ENCODE measurements at regions not wholly inside any gene's neighbourhood (a gene's known extent, or its start where the extent isn't known, plus 50 kb on each side); places are given as distances from the start of the nearest gene placed in this dataset.

GRCh38 chr1:30192969-30193630 is 530.3 kb downstream of the MATN1 start:
- H3K27ac ChIP-seq (ENCODE audit: low read depth, low read length) = no peak overlapping the region
- H3K27me3 ChIP-seq (ENCODE audit: insufficient read depth, low read length) = peaks cover 10% of the 10 kb centered on the region; the same call in 1 of the 2 replicates
- DNase-seq (ENCODE audit: low read depth, low spot score) = no peak
- peaks cover 5 to 11% of the 10 kb centered on the region in 2 experiments; a peak in 3 of 4 replicates for H3K4me1 ChIP-seq (ENCODE audit: control insufficient read depth in 1 of 2, insufficient read depth in 2 of 2, low read length in 2 of 2)
- CTCF ChIA-PET = no interaction called here
- no peaks in the 10 kb centered on the region for H4K20me1 ChIP-seq (ENCODE audit: insufficient read depth)
- H3K9me3 ChIP-seq (ENCODE audit: control insufficient read depth in 1 of 2, insufficient read depth in 1 of 2, low read depth in 1 of 2, low read length in 2 of 2) = no peaks in the 10 kb centered on the region
- TF ChIP-seq EGR1 (IDR thresholded peaks at IDR 0.05; ENCODE audit: low read depth) = no peak
- TF ChIP-seq JUND (IDR thresholded peaks at IDR 0.05) = no peak
- TF ChIP-seq, protein P1, sequence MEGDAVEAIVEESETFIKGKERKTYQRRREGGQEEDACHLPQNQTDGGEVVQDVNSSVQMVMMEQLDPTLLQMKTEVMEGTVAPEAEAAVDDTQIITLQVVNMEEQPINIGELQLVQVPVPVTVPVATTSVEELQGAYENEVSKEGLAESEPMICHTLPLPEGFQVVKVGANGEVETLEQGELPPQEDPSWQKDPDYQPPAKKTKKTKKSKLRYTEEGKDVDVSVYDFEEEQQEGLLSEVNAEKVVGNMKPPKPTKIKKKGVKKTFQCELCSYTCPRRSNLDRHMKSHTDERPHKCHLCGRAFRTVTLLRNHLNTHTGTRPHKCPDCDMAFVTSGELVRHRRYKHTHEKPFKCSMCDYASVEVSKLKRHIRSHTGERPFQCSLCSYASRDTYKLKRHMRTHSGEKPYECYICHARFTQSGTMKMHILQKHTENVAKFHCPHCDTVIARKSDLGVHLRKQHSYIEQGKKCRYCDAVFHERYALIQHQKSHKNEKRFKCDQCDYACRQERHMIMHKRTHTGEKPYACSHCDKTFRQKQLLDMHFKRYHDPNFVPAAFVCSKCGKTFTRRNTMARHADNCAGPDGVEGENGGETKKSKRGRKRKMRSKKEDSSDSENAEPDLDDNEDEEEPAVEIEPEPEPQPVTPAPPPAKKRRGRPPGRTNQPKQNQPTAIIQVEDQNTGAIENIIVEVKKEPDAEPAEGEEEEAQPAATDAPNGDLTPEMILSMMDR (IDR thresholded peaks at IDR 0.05 in 2 of 3, conservative IDR thresholded peaks at IDR 0.05 in 1 of 3; ENCODE audit: borderline replicate concordance in 1 of 3, insufficient read depth in 1 of 3, low read depth in 2 of 3, low read length in 2 of 3) = no peak
- TF ChIP-seq SIN3A (IDR thresholded peaks at IDR 0.05; ENCODE audit: low read depth) = no peak
- TF ChIP-seq ATF3 (IDR thresholded peaks at IDR 0.05) = no peak
- TF ChIP-seq SP1 (IDR thresholded peaks at IDR 0.05; ENCODE audit: low read depth) = no peak
- no peak for TF ChIP-seq ELF1 (IDR thresholded peaks at IDR 0.05; ENCODE audit: borderline replicate concordance, low read depth)
- TF ChIP-seq EZH2 (IDR thresholded peaks at IDR 0.05) = no peak
- TF ChIP-seq EZH2phosphoT487 (IDR thresholded peaks at IDR 0.05; ENCODE audit: borderline replicate concordance) = no peak
- no peak for TF ChIP-seq REST (IDR thresholded peaks at IDR 0.05; ENCODE audit: low read depth)
- TF ChIP-seq ZFX (IDR thresholded peaks at IDR 0.05) = no peak
- H3K9me2 ChIP-seq (ENCODE audit: insufficient read depth) = no peaks in the 10 kb centered on the region
- H3K4me2 ChIP-seq (ENCODE audit: low read length) = no peak overlapping the region
- no TSS peak for BruUV-seq (replicated peaks)
- no peak overlapping the region for H3K4me3 ChIP-seq (replicated peaks in 1 of 2; ENCODE audit: low read depth in 1 of 2, low read length in 2 of 2)
- H3K9ac ChIP-seq (ENCODE audit: low read length) = no peak overlapping the region
- H3K36me3 ChIP-seq (ENCODE audit: control insufficient read depth in 1 of 2, insufficient read depth in 2 of 2, low read length in 2 of 2) = no peaks in the 10 kb centered on the region
- no peaks in the 10 kb centered on the region for H3K79me2 ChIP-seq (ENCODE audit: insufficient read depth, low read length)
- POLR2A ChIA-PET = no interaction called here
- RAD21 ChIA-PET (ENCODE audit: low non-redundant PET in 1 of 2, low total read pairs in 2 of 2, uncharacterized antibody in 2 of 2, unreplicated experiment in 2 of 2) = no interaction called here
- ATAC-seq = no peak
- no peak overlapping the region for H2AFZ ChIP-seq (ENCODE audit: low read depth, low read length, poor library complexity, severe bottlenecking)
- intact Hi-C loops (cut with micrococcal nuclease) = no loop called here

Measured in HCT116 (cell line).